ENCODE measurements at regions not wholly inside any gene's neighbourhood (a gene's known extent, or its start where the extent isn't known, plus 50 kb on each side); places are given as distances from the start of the nearest gene placed in this dataset.

- TF ChIP-seq CTCF (IDR thresholded peaks at IDR 0.05) (no peak), POLR2A (IDR thresholded peaks at IDR 0.05) (no peak)
Observed at GRCh38 chr4:179605196-179605595, 2163.0 kb upstream of the AGA start.
